Thyroid gland (tissue), 4 donors: ENCODE measurements at regions not wholly inside any gene's neighbourhood (a gene's known extent, or its start where the extent isn't known, plus 50 kb on each side); places are given as distances from the start of the nearest gene placed in this dataset.

Experiments
- DNase-seq, 2 donors: peaks; one replicate each; pipeline ENCODE4 v3.0.0-alpha.2; 2019
- H3K27ac ChIP-seq, 3 donors: fragments of 200-600 bp; sonication (generic); 1 replicate in 2 of 3; 2 replicates in 1 of 3; pipeline ENCODE4 v1.5.1; 2016 to 2019; ENCODE audit warnings: mild to moderate bottlenecking in 1 of 3, moderate library complexity in 1 of 3
- H3K27me3 ChIP-seq: fragments of 200-600 bp; sonication (generic); one replicate; pipeline ENCODE4 v1.5.1; 2019
- H3K36me3 ChIP-seq, 2 donors: fragments of 200-600 bp; sonication (generic); one replicate each; pipeline ENCODE4 v1.5.1; 2016 to 2019
- H3K4me1 ChIP-seq, 2 donors: fragments of 200-600 bp; sonication (generic); one replicate each; pipeline ENCODE4 v1.5.1; 2017 to 2019
- H3K4me3 ChIP-seq, 3 donors: fragments of 200-600 bp; sonication (generic); replicated peaks in 1 of 3; 1 replicate in 2 of 3; 2 replicates in 1 of 3; pipeline ENCODE4 v1.5.1; 2016; ENCODE audit warnings: mild to moderate bottlenecking in 1 of 3
- H3K9me3 ChIP-seq: fragments of 200-600 bp; sonication (generic); one replicate; pipeline ENCODE4 v1.5.1; 2017
- CTCF ChIP-seq, 6 experiments: fragments of 200-600 bp in 3 of 6; fragments of 450-650 bp in 3 of 6; sonication (generic) in 3 of 6; IDR thresholded peaks; one replicate each; pipeline ENCODE4 v1.5.1; 2016 to 2019; ENCODE audit warnings: antibody characterized with exemption in 6 of 6, mild to moderate bottlenecking in 2 of 6, inconsistent platforms in 1 of 6, moderate library complexity in 1 of 6
- POLR2A ChIP-seq, 2 donors: fragments of 450-650 bp; IDR thresholded peaks; one replicate each; pipeline ENCODE4 v1.6.1; 2017; ENCODE audit warnings: antibody characterized with exemption in 2 of 2, mild to moderate bottlenecking in 2 of 2, moderate library complexity in 1 of 2
- WGBS, 2 donors: methylation state at CpG; one replicate each; pipeline ENCODE4 v1.1.5; 2017; 5-methylcytosine and 5-hydroxymethylcytosine counted together
- intact Hi-C: fragments of 100-400 bp; cut with DNase I; formaldehyde crosslinking; loops from one replicate; pipeline ENCODE4 v1.15.1; 2023

- WGBS, 2 donors: 19 to 41% methylated on average over 18 to 23 of the region's 39 CpGs
- TF ChIP-seq POLR2A (IDR thresholded peaks at IDR 0.05) (no peak), CTCF (IDR thresholded peaks at IDR 0.05) (peak; percentile 22 to 69 (median 38))
- intact Hi-C loops: loop anchor here (10.0 kb wide), 1 partner anchor 306 kb away; no protein-coding TSS in a partner anchor
- peak; percentile 56 to 64 for DNase-seq
- Histone ChIP-seq H3K36me3 (no peaks in the 10 kb centered on the region), H3K27ac (no peak overlapping the region), H3K27me3 (no peaks in the 10 kb centered on the region), H3K9me3 (no peaks in the 10 kb centered on the region), H3K4me3 (no peak overlapping the region), H3K4me1 (peaks cover 14 to 20% of the 10 kb centered on the region in 2 donors)
Observed at GRCh38 chr4:26028793-26029567, 115.0 kb downstream of the SMIM20 start.

- no peaks in the 10 kb centered on the region for H3K9me3 ChIP-seq
- peaks cover 14 to 20% of the 10 kb centered on the region in 2 donors for H3K4me1 ChIP-seq
- H3K36me3 ChIP-seq: no peaks in the 10 kb centered on the region
- no peak for TF ChIP-seq POLR2A (IDR thresholded peaks at IDR 0.05)
- no peak for TF ChIP-seq CTCF (IDR thresholded peaks at IDR 0.05)
- no peaks in the 10 kb centered on the region for H3K27me3 ChIP-seq
- 76 to 85% methylated on average over 15 to 16 of the region's 18 CpGs for WGBS, 2 donors
- intact Hi-C loops: loop anchor here (10.0 kb wide), 1 partner anchor 305 kb away; no protein-coding TSS in a partner anchor
- H3K27ac ChIP-seq: no peak overlapping the region
- DNase-seq: no peak
- no peak overlapping the region for H3K4me3 ChIP-seq
Observed at GRCh38 chr4:26029568-26030131, 115.6 kb downstream of the SMIM20 start.

- Histone ChIP-seq H3K4me1 (peaks cover 14 to 20% of the 10 kb centered on the region in 2 donors), H3K27me3 (no peaks in the 10 kb centered on the region), H3K4me3 (no peak overlapping the region), H3K36me3 (no peaks in the 10 kb centered on the region), H3K27ac (no peak overlapping the region), H3K9me3 (no peaks in the 10 kb centered on the region)
- no peak for DNase-seq
- intact Hi-C loops: no loop called here
- TF ChIP-seq CTCF (IDR thresholded peaks at IDR 0.05) (no peak), POLR2A (IDR thresholded peaks at IDR 0.05) (no peak)
- WGBS, 2 donors: 67 to 76% methylated on average over 5 of the region's 5 CpGs
Observed at GRCh38 chr4:26030260-26030667, 116.2 kb downstream of the SMIM20 start.

GRCh38 chr4:26030780-26031179 lies 116.8 kb downstream of the SMIM20 start:
- Histone ChIP-seq H3K27ac (no peak overlapping the region), H3K9me3 (no peaks in the 10 kb centered on the region), H3K4me3 (no peak overlapping the region), H3K27me3 (no peaks in the 10 kb centered on the region), H3K36me3 (no peaks in the 10 kb centered on the region), H3K4me1 (peaks cover 14 to 20% of the 10 kb centered on the region in 2 donors)
- 95 to 97% methylated on average over 8 of the region's 8 CpGs for WGBS, 2 donors
- intact Hi-C loops: no loop called here
- TF ChIP-seq CTCF (IDR thresholded peaks at IDR 0.05) (no peak), POLR2A (IDR thresholded peaks at IDR 0.05) (no peak)
- DNase-seq: no peak

GRCh38 chr4:26031704-26032103 lies 117.7 kb downstream of the SMIM20 start:
- H3K4me1 ChIP-seq: peaks cover 14 to 20% of the 10 kb centered on the region in 2 donors
- intact Hi-C loops: no loop called here
- H3K9me3 ChIP-seq: no peaks in the 10 kb centered on the region
- WGBS, 2 donors: 92 to 93% methylated on average over 4 of the region's 4 CpGs
- H3K4me3 ChIP-seq: no peak overlapping the region
- no peak for DNase-seq
- no peaks in the 10 kb centered on the region for H3K27me3 ChIP-seq
- TF ChIP-seq CTCF (IDR thresholded peaks at IDR 0.05) (no peak), POLR2A (IDR thresholded peaks at IDR 0.05) (no peak)
- no peak overlapping the region for H3K27ac ChIP-seq
- no peaks in the 10 kb centered on the region for H3K36me3 ChIP-seq
